SU-DHL-6 (cell line): ENCODE measurements at regions not wholly inside any gene's neighbourhood (a gene's known extent, or its start where the extent isn't known, plus 50 kb on each side); places are given as distances from the start of the nearest gene placed in this dataset.

Experiments
- EZH2phosphoT487 ChIP-seq: fragments of 200-600 bp; sonication (generic), shearing (Covaris generic); conservative IDR thresholded peaks from 2 replicates; pipeline ENCODE4 v1.6.1; 2018; ENCODE audit warnings: mild to moderate bottlenecking, antibody characterized with exemption, low read length, moderate library complexity, mixed read lengths
- TF ChIP-seq, protein P1 (sequence below): fragments of 200-600 bp; sonication (generic); IDR thresholded peaks from one replicate; pipeline ENCODE4 v1.5.1; 2017; ENCODE audit warnings: antibody characterized with exemption, mild to moderate bottlenecking, low read length, moderate library complexity; ENCODE audit not compliant: insufficient read depth, poor library complexity, severe bottlenecking

DNA sequence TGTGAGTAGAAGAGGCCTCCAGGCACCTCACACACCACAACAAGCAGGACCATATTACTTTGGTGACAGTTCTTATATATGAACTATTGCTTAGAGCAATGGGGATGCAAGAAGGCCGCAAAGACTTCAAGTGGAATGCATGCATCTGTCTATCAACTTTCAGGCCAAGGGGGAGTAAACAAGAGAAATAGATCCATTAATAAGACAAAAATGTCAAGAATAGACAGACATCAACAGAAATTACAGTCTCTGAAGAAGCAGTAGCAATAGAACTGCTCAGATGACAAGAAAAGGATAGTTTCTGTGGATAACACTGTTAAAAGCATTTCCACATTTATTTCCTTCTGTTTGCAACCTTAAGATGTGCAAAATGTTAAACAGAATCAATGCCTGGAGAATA lies 1057.7 kb downstream of the UQCRFS1 start:
- TF ChIP-seq, protein P1, sequence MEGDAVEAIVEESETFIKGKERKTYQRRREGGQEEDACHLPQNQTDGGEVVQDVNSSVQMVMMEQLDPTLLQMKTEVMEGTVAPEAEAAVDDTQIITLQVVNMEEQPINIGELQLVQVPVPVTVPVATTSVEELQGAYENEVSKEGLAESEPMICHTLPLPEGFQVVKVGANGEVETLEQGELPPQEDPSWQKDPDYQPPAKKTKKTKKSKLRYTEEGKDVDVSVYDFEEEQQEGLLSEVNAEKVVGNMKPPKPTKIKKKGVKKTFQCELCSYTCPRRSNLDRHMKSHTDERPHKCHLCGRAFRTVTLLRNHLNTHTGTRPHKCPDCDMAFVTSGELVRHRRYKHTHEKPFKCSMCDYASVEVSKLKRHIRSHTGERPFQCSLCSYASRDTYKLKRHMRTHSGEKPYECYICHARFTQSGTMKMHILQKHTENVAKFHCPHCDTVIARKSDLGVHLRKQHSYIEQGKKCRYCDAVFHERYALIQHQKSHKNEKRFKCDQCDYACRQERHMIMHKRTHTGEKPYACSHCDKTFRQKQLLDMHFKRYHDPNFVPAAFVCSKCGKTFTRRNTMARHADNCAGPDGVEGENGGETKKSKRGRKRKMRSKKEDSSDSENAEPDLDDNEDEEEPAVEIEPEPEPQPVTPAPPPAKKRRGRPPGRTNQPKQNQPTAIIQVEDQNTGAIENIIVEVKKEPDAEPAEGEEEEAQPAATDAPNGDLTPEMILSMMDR, result no peak
- no peak for TF ChIP-seq EZH2phosphoT487
